Renal cortex interstitium (tissue), 11 donors: ENCODE measurements at regions not wholly inside any gene's neighbourhood (a gene's known extent, or its start where the extent isn't known, plus 50 kb on each side); places are given as distances from the start of the nearest gene placed in this dataset.
A peak's percentile ranks its signal among the peaks of the same experiment; 100 is the strongest.

Experiments used
- DNase-seq, 11 donors: peaks; one replicate each; pipeline ENCODE4 v3.0.0-alpha.2; 2013; ENCODE audit warnings: low read depth in 9 of 11, low spot score in 4 of 11; ENCODE audit errors: extremely low read depth in 1 of 11

DNA sequence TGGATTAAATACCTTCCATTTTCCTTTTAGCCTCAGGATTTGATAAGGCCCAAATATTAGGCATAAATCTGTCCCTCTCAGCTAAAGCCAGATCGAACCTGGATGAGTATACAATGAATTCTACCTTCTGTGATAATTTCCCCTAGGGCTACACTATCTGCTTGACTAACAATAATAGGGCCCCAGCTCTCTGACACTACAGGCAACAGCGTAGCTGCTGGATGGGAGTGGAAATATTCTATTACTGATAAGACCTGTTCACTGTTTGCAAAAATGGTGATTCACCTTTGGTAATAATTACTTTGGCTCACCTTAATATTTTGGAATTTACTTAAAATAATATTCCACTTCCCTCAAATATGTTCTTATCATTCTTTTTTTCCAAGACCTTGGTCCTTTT lies 644.2 kb upstream of the SEMA6A start:
- no peak for DNase-seq

DNA sequence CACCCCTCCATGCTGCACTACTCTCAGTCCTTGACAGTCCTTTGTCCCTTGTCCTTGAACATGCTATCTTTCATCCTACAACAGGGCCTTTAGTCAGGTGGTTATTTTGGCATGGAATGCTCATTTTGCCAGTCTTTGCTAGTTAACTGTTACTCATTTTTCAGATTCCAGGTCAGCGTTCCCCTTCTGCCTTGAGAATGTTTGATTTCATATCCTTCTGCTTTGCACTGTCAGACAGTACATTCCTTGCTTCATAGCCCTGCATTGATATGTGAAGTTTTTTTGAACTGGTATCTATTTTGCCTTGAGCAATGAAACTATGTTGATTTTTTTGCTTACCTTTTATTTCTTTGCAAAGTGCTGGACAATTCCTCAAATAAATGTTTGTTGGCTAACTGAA lies 638.2 kb upstream of the SEMA6A start:
- no peak for DNase-seq

DNA sequence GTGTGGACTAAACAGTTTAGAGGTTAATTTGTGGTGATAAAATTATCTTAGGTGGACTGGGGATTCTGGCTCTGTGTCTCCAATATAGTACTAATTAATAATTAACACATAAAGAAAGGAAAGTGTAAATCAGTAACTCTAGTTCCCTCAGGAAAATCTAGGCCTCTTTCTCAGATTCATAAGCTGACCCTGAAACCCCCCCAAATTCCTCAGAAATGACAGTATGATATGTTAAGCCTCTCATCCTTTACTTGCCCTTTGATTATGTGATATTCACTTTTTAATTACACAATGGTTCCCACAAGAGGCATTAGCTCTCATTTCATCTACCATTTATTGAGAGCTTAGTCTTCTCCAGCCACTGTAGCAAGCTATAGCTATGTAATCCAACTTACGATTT lies 636.2 kb upstream of the SEMA6A start:
- DNase-seq, result no peak

DNA sequence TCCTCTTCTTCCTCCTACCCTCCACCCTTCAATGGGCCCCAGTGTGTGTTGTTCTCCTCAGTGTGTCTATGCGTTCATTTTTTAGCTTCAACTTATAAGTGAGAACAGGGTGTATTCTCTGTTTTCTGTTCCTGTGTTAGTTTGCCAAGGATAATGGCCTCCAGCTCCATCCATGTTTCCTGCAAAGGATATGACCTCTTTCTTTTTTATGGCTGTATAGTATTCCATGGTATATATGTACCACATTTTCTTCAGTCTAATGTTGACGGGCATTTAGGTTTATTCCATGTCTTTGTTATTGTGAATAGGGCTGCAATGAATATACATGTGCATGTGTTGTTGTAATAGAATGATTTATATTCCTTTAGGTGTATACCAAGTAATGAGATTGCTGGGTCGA lies 634.9 kb upstream of the SEMA6A start:
- no peak for DNase-seq

DNA sequence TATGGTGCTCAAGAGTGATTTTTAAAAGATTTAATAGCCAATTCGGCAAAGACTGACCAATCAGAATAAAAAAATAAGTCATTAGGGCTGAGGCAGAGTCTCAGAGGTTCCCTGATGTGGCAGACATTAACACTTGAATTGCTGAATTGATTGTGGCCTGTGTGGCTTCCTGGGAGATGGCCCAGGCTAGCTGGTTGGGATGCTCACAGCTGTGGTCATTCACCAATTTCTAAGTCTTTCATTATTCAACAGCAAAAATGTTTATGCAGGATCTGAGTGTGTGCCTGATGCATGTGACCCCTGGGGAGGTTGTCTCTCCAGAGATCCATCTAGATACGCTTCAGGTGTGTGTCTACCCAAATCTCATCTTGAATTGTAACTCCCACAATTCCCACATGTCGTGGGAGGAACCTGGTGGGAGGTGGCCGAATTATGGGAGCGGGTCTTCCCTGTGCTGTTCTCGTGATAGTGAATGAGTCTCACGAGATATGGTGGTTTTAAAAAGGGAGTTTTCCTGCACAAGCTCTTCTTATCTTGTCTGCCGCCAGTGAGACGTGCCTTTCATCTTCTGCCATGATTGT lies 632.6 kb upstream of the SEMA6A start:
- DNase-seq, result no peak

DNA sequence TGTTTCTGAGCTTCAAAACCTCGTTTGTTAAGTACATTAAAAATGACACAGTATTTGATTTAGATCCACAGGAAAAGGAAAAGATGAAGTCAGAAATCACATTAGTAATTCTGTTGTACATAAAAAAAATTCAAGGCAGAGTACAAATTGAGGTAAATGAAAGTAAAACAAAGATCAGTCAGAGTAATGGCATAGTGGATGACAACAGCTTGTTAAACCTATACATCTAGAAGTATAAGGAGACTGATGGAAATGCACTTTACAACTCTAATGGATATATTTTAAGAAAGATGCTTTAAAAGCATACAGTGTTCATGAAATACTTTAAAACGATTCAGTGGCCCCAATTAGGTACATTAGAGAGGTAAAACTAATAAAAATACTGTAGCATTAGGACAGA lies 631.3 kb upstream of the SEMA6A start:
- DNase-seq, result no peak

DNA sequence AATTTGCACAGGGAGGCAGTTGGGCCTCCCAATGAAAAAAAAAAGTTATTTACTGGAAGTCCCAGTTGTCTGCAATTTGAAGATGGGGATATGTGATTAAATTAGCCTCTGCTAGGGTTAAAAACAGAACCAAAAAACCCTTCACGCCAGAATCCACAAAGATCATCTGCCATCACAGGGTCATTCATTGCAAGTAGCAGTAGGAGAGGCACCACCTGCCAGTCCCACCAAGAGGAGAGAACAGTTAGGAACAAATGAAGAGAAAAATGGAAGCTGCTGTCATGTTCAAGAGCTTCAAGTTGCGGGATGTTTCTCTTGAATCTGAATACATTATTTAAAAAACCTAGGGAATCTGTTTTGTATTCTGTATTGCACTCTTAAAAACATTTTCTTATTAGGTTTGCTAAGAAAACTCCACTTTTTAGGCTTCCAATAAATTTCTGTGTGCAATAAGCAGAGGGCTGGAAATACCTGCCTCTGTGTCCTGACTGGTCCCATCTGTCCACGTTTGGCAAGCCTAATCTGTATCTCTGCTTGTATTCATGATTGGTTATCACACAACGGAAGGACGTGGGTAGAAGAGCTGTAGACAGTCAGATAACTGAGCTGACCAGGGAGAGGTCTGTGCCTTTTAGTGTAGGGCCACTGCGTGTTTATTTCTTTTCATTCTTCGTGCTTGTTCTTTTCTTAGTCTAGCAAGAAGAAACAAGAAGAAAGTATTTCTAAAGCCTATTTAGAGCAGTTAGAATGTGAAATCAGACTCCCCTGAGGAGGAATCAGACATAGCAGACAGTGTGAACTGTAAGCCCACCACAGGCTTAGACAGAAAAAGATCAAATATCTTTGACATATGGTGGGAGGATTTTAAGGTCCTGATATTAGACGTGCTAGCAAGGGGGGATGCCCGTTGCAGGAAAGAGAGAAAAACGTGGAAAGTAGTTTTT lies 630.6 kb upstream of the SEMA6A start:
- DNase-seq, result no peak

DNA sequence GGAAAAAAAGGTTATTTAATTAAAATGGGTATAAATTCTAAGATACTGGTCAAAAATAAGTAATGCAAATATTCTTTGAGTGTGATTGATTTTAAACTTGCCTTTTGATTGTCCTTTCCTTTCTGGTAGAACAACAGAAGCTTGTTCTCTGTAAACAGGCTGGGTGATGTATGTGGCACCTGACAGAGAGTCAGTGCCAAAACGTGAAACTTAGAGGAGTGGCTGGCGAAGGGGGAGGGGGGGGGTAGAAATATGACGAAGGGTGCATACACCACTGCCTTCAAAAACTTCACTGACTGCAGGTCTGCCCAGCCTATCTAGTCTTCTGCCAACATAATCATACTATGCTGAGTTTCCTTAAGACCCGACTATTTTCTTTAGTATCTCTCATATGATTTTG lies 629.8 kb upstream of the SEMA6A start:
- no peak for DNase-seq

DNA sequence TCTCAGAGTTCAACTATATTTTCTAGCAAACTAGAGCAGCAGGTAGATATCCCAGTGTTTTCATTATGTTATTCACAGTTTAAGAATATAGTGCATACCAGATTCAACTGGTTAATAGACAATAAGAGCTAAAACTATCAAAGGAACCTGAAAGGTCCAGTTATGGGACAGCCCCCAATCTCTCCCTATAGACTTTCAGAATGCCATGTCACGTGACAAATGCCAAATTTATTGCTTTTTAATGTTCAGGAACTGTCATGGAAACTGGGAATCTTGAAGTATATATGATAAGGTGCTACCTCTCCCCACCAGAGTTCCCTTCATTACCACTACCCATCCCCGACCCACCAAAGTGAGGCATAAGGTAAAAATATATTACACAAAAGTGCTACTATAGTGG lies 629.0 kb upstream of the SEMA6A start:
- DNase-seq, result no peak

DNA sequence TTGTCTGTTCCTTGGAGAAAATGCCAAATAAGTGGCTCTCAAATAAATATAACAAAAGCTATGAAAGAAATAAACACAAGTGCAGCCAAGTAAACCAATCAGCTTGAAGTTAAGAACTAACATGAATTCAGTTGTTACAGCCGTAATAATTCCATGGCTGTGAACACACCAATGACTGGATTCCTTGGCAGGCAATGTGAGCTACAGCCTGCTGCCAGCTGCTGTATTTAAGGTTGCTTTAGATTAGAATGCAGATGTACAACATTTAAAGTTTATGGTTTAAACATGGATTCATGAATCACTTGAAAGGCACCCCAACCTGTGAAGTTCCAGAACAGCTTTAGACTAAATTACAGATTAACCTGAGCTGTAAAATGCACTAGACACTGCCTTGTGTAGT lies 626.4 kb upstream of the SEMA6A start:
- peak in 8 of 11 donors; percentile 24 to 45 (median 36) for DNase-seq

DNA sequence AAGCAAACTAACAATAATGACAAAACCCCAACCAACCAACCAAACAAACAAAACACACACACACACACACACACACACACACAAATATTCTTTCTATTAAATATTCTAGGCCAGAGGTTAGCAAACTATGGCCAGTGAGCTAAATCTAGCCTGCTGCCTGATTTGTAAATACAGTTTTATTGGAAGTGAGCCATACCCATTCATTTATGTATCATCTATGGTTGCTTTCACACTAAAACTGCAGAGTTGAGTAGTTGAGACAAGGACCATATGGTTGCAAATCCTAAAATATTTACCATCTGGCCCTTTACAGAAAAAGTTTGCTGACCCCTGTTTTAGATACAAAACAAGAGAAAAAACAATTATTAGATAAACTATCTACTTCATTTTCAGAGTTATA lies 620.5 kb upstream of the SEMA6A start:
- peak in 4 of 11 donors; percentile 18 to 32 (median 20) for DNase-seq

DNA sequence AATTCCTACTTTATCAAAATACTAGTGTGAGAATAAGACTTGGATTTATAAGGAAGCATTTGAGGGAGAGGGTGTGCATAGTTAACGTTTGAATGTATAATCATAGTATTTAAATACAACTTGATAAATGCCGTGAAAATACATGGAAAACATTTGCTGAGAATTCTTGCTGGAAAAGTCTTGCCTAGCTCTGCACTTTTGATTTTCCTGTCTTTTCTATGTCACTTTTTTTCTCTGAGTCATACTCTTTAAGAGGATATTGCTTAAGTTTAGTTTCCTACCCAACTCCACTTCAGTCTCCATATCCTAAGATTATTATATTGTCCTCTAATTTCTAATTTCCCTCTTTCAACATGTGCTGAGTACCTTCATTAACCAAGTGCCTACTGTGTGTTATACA lies 616.6 kb upstream of the SEMA6A start:
- DNase-seq, result no peak

DNA sequence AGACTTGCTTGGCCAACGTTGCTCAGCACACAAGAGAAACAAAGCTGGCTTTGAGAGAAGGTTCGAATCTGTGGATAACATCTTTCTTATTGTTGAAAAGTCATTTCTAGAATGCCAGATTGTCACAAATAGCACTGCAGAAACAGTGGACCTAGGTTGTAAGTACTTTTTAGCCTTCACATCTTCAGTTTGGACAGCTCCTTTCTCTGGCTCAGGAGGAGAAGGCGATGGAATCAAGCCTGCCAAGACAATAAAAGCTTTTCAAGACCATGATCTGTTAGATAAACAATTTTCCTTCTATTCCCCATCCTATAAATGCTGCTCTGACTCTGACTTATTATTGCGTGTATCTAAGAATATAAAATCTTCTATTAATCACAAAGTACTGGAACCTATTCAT lies 615.2 kb upstream of the SEMA6A start:
- DNase-seq, result no peak

DNA sequence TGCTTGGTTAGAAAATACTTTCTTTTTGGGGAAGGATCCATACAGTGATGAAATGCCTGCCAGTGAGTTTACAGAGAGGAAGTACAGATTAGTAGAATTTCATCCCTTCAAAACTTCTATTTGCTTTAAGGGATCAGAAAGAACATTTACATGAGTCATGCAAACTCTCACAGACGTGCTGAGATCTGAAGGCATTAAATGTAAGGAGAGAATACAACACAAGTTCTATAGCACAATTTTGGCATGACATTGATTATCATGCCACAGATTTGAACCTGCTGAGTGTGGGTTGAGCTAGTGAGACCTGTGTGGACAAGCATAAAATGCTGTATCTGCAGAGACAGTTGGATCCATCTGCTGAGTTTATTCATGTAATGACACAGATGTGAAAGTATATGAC lies 613.6 kb upstream of the SEMA6A start:
- no peak for DNase-seq

DNA sequence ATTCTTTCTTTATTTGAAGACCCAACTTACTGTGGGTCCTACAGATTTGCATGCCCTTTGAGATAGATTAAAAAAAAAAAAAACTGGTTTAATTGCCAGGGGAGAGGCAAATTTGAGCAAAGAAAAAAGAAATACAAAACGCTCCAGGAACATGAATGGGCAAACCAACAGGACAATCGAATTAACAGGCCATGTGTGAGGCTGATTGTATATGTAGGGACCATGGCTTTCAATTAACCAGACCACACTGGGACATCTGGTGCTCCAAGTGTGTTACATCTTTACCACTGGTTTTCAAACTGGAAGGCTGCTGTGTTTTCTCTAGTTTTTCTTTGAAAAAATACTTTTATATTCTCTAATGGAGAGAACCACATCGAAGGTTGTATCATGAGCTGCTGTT lies 612.1 kb upstream of the SEMA6A start:
- DNase-seq, result no peak

DNA sequence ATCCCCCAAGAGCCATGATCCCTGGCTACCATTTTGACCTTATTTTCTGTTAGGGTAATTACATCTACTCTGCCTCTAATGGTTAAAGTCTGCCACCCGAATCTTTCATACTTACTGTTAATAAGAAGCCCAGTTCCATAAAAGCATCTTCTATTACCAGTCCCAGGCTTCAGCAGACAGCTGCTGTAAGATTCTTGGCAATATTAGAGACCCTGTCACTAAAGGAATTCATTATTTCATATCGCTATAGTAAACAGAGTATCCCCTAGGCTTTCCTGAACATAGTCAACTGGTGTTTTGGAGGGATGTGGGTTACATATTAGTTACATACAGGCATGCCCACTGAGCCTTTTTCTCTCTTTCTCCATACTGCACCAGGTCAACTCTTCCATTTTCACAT lies 608.7 kb upstream of the SEMA6A start:
- DNase-seq, result no peak

DNA sequence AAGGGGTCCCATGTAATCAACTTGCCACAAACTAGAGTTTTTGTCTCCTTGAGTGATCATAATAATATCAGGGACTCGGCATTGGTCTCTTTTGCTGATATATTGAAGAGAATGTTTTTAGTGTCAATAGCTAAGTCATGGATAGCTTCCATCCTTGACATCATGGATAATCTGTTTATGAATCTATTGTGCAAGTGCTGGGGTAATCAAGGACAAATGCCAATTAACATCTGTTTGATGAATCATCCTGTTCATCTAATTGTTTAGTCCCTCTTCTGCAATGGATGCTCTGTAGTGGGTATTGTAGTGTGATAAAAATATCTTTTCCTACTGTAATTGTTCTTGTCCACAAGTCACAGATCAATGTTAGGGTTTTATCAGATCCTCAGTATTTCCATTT lies 607.5 kb upstream of the SEMA6A start:
- DNase-seq, result no peak

DNA sequence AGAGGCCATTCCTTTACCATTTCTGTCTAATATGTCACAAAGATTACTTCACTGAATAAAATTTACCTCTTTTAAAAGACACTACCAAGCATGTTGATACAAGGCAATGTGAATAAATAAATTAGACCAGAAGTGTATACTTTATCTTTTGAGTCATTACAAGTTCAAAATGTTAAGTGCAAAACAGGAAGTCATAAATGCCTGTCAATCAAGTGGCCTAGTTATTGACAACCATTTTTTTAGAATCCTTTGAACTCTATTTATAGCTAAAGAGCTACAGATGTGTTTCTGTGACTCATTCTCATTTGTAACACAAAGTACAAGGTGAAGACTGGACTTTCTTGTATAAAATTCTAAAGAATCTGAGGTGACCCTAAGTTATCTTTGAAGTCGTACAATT lies 602.7 kb upstream of the SEMA6A start:
- DNase-seq, result no peak

DNA sequence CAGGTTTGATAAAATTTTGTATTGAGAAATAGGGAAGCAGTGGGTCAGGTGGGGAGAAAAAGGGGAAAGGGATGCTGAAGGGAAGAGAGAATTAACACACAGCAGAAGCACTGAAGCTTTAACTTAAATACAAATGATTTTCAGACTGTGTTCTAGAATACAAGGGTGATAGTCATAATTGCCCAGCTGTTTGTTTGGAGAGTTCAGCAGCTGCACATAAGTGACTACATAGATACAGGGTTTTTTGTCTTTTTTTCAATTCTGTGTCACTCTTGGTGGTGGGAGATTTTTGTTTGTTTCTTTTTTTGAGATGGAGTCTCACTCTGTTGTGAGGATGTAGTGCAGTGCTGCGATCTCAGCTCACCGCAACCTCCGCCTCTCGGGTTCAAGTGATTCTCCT lies 590.4 kb upstream of the SEMA6A start:
- DNase-seq, result no peak

DNA sequence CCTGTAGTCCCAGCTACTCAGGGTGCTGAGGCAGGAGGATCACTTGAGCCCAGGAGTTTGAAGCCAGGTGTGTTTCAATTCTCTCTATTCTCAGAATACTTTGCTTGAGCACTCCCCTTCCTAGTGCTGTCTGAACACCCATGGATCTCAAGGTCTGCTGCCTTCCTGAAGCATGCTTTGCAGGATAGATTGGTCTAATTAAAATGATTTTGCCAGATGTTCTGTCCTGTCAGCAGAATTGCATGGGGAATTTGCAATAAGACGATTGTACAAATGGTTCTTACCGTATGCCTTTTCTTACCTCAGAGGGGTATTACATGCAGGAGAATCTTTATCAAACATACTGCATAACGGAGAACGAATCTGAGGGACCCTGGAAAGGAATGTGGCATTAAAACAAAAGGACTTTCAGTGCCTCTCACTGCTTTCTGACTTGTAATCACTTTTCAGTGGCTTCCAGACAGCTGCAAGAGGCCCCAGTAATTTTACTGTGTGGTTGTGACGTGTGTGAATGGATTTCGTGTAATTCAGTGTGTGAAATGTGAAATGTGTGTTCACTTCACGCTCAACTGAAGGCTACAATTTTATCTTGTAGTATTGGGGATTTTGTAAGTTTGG lies 587.2 kb upstream of the SEMA6A start:
- DNase-seq, result no peak
